ENCODE measurements at regions not wholly inside any gene's neighbourhood (a gene's known extent, or its start where the extent isn't known, plus 50 kb on each side); places are given as distances from the start of the nearest gene placed in this dataset.

GRCh38 chr5:89613222-89613956, 730.4 kb upstream of the MEF2C start:
- no peak overlapping the region for H3K4me3 ChIP-seq (ENCODE audit: low read length)
- no peak overlapping the region for H3K4me2 ChIP-seq (ENCODE audit: low read length)
- no peak overlapping the region for H3K9ac ChIP-seq (ENCODE audit: low read length)
- H3K36me3 ChIP-seq (ENCODE audit: insufficient read depth, low read length), result no peaks in the 10 kb centered on the region
- H4K20me1 ChIP-seq (ENCODE audit: insufficient read depth), result no peaks in the 10 kb centered on the region
- H3K79me2 ChIP-seq (replicated peaks; ENCODE audit: insufficient read depth, low read length), result no peaks in the 10 kb centered on the region
- H3F3A ChIP-seq (ENCODE audit: insufficient read depth, low read length, poor library complexity, severe bottlenecking), result no peaks in the 10 kb centered on the region
- H2AFZ ChIP-seq (ENCODE audit: low read depth, low read length), result no peak overlapping the region
- H3K27ac ChIP-seq (ENCODE audit: low read length), result no peak overlapping the region
- TF ChIP-seq SMC3 (conservative IDR thresholded peaks at IDR 0.05; ENCODE audit: poor library complexity) (no peak), REST (IDR thresholded peaks at IDR 0.05; ENCODE audit: borderline replicate concordance) (no peak), TAF1 (IDR thresholded peaks at IDR 0.05; ENCODE audit: low read depth) (no peak), MXI1 (conservative IDR thresholded peaks at IDR 0.05; ENCODE audit: poor library complexity, severe bottlenecking) (no peak)
- H3K9me2 ChIP-seq (ENCODE audit: insufficient read depth, low read length), result no peaks in the 10 kb centered on the region
- no peaks in the 10 kb centered on the region for H3K9me3 ChIP-seq (ENCODE audit: low read length)
- no peaks in the 10 kb centered on the region for H3K27me3 ChIP-seq (ENCODE audit: insufficient read depth, low read depth, low read length)

GRCh38 chr5:89606939-89607534, 724.1 kb upstream of the MEF2C start:
- Histone ChIP-seq H2AFZ (ENCODE audit: low read depth, low read length) (no peak overlapping the region), H3K79me2 (replicated peaks; ENCODE audit: insufficient read depth, low read length) (no peaks in the 10 kb centered on the region), H3K9me2 (ENCODE audit: insufficient read depth, low read length) (no peaks in the 10 kb centered on the region), H3F3A (ENCODE audit: insufficient read depth, low read length, poor library complexity, severe bottlenecking) (no peaks in the 10 kb centered on the region), H3K36me3 (ENCODE audit: insufficient read depth, low read length) (no peaks in the 10 kb centered on the region), H3K9ac (ENCODE audit: low read length) (no peak overlapping the region), H3K27me3 (ENCODE audit: insufficient read depth, low read depth, low read length) (no peaks in the 10 kb centered on the region), H4K20me1 (ENCODE audit: insufficient read depth) (no peaks in the 10 kb centered on the region), H3K27ac (ENCODE audit: low read length) (no peak overlapping the region), H3K4me3 (ENCODE audit: low read length) (no peak overlapping the region), H3K4me2 (ENCODE audit: low read length) (no peak overlapping the region), H3K9me3 (ENCODE audit: low read length) (no peaks in the 10 kb centered on the region)
- TF ChIP-seq TAF1 (IDR thresholded peaks at IDR 0.05; ENCODE audit: low read depth) (no peak), EZH2 (IDR thresholded peaks at IDR 0.05; ENCODE audit: borderline replicate concordance, insufficient read depth, low read length, poor library complexity, severe bottlenecking) (no peak), POLR2AphosphoS5 (IDR thresholded peaks at IDR 0.05) (no peak), CTCF (IDR thresholded peaks at IDR 0.05; ENCODE audit: poor library complexity, severe bottlenecking) (no peak), EP300 (conservative IDR thresholded peaks at IDR 0.05; ENCODE audit: poor library complexity, severe bottlenecking) (no peak), RAD21 (conservative IDR thresholded peaks at IDR 0.05) (no peak), REST (IDR thresholded peaks at IDR 0.05; ENCODE audit: borderline replicate concordance) (no peak), SMC3 (conservative IDR thresholded peaks at IDR 0.05; ENCODE audit: poor library complexity) (no peak), MXI1 (conservative IDR thresholded peaks at IDR 0.05; ENCODE audit: poor library complexity, severe bottlenecking) (no peak)

Measured in neural cell (in vitro differentiated cells).